ENCODE measurements at regions not wholly inside any gene's neighbourhood (a gene's known extent, or its start where the extent isn't known, plus 50 kb on each side); places are given as distances from the start of the nearest gene placed in this dataset.

DNA sequence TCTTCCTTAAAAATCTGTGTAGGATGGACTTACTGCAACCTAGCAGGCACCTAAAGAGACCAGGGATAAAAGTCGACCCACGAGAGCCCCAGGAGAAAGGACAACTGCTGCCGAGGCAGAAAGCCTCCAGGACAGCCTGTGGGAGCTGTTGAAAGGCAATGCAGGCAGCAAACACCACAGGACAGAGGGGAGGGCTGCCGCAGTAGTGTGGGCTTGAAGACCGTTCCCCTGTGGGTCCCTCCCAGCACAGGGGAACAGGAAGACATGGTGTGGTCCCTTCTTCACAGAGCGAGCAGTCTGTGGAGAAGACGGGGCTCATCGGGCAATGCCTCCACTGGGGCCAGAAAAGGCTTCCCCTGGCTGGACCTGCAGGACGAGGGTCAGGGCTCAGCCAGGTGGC lies 58.5 kb upstream of the GATA2 start (continued):
- TF ChIP-seq, protein P1, sequence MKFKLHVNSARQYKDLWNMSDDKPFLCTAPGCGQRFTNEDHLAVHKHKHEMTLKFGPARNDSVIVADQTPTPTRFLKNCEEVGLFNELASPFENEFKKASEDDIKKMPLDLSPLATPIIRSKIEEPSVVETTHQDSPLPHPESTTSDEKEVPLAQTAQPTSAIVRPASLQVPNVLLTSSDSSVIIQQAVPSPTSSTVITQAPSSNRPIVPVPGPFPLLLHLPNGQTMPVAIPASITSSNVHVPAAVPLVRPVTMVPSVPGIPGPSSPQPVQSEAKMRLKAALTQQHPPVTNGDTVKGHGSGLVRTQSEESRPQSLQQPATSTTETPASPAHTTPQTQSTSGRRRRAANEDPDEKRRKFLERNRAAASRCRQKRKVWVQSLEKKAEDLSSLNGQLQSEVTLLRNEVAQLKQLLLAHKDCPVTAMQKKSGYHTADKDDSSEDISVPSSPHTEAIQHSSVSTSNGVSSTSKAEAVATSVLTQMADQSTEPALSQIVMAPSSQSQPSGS (CRISPR knock-in tag; IDR thresholded peaks at IDR 0.05; ENCODE audit: borderline replicate concordance, low read depth), result no peak
- TF ChIP-seq ZNF416 (CRISPR knock-in tag; IDR thresholded peaks at IDR 0.05) (no peak), ZNF232 (CRISPR knock-in tag; IDR thresholded peaks at IDR 0.05) (no peak), CREM (CRISPR knock-in tag; IDR thresholded peaks at IDR 0.05) (no peak), SMAD4 (CRISPR knock-in tag; IDR thresholded peaks at IDR 0.05) (no peak), FOXP1 (CRISPR knock-in tag; IDR thresholded peaks at IDR 0.05; ENCODE audit: borderline replicate concordance) (no peak)
- TF ChIP-seq, protein P2, sequence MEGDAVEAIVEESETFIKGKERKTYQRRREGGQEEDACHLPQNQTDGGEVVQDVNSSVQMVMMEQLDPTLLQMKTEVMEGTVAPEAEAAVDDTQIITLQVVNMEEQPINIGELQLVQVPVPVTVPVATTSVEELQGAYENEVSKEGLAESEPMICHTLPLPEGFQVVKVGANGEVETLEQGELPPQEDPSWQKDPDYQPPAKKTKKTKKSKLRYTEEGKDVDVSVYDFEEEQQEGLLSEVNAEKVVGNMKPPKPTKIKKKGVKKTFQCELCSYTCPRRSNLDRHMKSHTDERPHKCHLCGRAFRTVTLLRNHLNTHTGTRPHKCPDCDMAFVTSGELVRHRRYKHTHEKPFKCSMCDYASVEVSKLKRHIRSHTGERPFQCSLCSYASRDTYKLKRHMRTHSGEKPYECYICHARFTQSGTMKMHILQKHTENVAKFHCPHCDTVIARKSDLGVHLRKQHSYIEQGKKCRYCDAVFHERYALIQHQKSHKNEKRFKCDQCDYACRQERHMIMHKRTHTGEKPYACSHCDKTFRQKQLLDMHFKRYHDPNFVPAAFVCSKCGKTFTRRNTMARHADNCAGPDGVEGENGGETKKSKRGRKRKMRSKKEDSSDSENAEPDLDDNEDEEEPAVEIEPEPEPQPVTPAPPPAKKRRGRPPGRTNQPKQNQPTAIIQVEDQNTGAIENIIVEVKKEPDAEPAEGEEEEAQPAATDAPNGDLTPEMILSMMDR (IDR thresholded peaks at IDR 0.05), result no peak

DNA sequence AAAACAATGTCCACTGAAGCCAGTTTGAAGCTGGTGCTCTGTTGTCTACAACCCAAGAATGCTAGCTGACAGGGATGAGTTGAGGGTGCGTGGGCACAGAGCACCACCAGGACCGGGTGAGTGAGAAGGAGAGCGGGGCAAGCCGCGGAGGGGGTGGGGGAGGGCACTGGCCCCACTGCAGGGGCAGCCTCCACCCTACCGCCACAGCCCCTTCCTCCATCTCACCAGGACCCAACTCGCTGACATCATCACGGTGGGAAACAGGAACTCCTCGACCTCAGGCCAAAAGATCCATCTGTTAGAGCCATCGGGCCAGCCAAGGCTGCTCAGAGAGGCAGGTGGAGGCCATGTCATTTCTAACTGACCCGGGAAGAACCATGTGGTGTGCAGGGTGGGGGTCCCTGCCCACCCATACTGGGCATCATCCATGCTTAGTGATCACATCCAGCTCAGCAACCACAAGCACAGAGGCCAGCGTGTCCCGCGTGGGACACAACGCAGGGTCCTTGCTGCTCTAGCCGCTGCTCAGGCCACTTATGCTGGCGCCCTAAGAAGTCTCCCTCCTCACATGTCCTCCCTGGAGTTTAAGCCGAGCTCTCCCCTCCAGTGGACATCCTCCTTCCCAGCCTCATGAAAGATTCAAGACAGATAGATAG lies 57.6 kb upstream of the GATA2 start:
- ChIA-PET POLR2A (no interaction called here), CTCF (interaction anchor here (1.1 to 3.0 kb wide), 4 partner anchors 22 to 58 kb away, joined by 3 to 15 read pairs (median 5); no protein-coding TSS in a partner anchor)
- peaks cover 27% of the 10 kb centered on the region for H3K27me3 Mint-ChIP-seq (ENCODE audit: low read depth)
- no peaks in the 10 kb centered on the region for H3K9me3 Mint-ChIP-seq
- no peak overlapping the region for H3K4me3 Mint-ChIP-seq
- peaks cover 20% of the 10 kb centered on the region for H3K4me1 Mint-ChIP-seq
- H3K36me3 Mint-ChIP-seq, result no peaks in the 10 kb centered on the region
- ATAC-seq (no peak), DNase-seq (ENCODE audit: low spot score) (no peak)
- H3K27ac Mint-ChIP-seq, result no peak overlapping the region
- no peak for TF ChIP-seq FOXJ3 (CRISPR knock-in tag; IDR thresholded peaks at IDR 0.05; ENCODE audit: borderline replicate concordance)
- TF ChIP-seq CBFB (CRISPR knock-in tag; IDR thresholded peaks at IDR 0.05; ENCODE audit: low read depth), result no peak
- no peak for TF ChIP-seq ZBTB21 (CRISPR knock-in tag; IDR thresholded peaks at IDR 0.05; ENCODE audit: borderline replicate concordance)
- TF ChIP-seq GABPB1 (CRISPR knock-in tag; IDR thresholded peaks at IDR 0.05), result no peak
- TF ChIP-seq SOX15 (CRISPR knock-in tag; IDR thresholded peaks at IDR 0.05), result no peak
- TF ChIP-seq MYBL2 (CRISPR knock-in tag; IDR thresholded peaks at IDR 0.05), result no peak
- no peak for TF ChIP-seq ZNF263 (CRISPR knock-in tag; IDR thresholded peaks at IDR 0.05; ENCODE audit: low read depth)
- no peak for TF ChIP-seq RORB (CRISPR knock-in tag; IDR thresholded peaks at IDR 0.05)

DNA sequence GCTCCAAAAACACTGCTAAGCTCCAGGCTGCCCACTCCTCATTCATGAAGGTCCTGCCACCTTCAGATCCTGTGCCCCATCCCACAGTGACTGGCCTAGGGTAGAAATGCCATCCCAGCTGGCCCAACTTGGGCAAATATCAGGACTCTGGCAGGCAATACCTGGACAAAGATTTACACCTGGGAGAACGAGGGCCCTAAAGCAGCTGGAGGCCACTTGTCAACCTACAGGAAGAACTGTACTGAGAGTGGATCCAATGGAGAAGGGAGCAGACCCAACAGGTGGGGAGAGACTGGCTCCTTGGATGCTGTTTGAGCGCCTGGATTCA lies 57.1 kb upstream of the GATA2 start:
- peaks cover 20% of the 10 kb centered on the region for H3K4me1 Mint-ChIP-seq
- H3K9me3 Mint-ChIP-seq, result no peaks in the 10 kb centered on the region
- no peak for ATAC-seq
- H3K36me3 Mint-ChIP-seq, result no peaks in the 10 kb centered on the region
- CTCF ChIA-PET, result interaction anchor here (1.1 to 3.0 kb wide), 4 partner anchors 23 to 59 kb away, joined by 3 to 15 read pairs (median 5); no protein-coding TSS in a partner anchor
- POLR2A ChIA-PET, result no interaction called here
- no peak overlapping the region for H3K4me3 Mint-ChIP-seq
- peaks cover 27% of the 10 kb centered on the region for H3K27me3 Mint-ChIP-seq (ENCODE audit: low read depth)
- no peak overlapping the region for H3K27ac Mint-ChIP-seq
- DNase-seq (ENCODE audit: low spot score), result no peak
- TF ChIP-seq ZNF263 (CRISPR knock-in tag; IDR thresholded peaks at IDR 0.05; ENCODE audit: low read depth) (no peak), CREB1 (CRISPR knock-in tag; IDR thresholded peaks at IDR 0.05) (no peak), ZNF138 (CRISPR knock-in tag; conservative IDR thresholded peaks at IDR 0.05) (no peak), FOXP1 (CRISPR knock-in tag; IDR thresholded peaks at IDR 0.05; ENCODE audit: borderline replicate concordance) (no peak), TEAD1 (CRISPR knock-in tag; IDR thresholded peaks at IDR 0.05) (no peak), ZNF416 (CRISPR knock-in tag; IDR thresholded peaks at IDR 0.05) (no peak), OVOL2 (CRISPR knock-in tag; IDR thresholded peaks at IDR 0.05; ENCODE audit: borderline replicate concordance) (no peak), ATF1 (CRISPR knock-in tag; IDR thresholded peaks at IDR 0.05) (no peak), PRRX2 (CRISPR knock-in tag; IDR thresholded peaks at IDR 0.05) (no peak), SMAD3 (CRISPR knock-in tag; IDR thresholded peaks at IDR 0.05; ENCODE audit: borderline replicate concordance) (no peak)
- TF ChIP-seq, protein P3, sequence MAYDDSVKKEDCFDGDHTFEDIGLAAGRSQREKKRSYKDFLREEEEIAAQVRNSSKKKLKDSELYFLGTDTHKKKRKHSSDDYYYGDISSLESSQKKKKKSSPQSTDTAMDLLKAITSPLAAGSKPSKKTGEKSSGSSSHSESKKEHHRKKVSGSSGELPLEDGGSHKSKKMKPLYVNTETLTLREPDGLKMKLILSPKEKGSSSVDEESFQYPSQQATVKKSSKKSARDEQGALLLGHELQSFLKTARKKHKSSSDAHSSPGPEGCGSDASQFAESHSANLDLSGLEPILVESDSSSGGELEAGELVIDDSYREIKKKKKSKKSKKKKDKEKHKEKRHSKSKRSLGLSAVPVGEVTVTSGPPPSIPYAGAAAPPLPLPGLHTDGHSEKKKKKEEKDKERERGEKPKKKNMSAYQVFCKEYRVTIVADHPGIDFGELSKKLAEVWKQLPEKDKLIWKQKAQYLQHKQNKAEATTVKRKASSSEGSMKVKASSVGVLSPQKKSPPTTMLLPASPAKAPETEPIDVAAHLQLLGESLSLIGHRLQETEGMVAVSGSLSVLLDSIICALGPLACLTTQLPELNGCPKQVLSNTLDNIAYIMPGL (CRISPR knock-in tag; IDR thresholded peaks at IDR 0.05), result no peak
- TF ChIP-seq, protein P4, sequence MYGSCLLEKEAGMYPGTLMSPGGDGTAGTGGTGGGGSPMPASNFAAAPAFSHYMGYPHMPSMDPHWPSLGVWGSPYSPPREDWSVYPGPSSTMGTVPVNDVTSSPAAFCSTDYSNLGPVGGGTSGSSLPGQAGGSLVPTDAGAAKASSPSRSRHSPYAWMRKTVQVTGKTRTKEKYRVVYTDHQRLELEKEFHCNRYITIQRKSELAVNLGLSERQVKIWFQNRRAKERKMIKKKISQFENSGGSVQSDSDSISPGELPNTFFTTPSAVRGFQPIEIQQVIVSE (CRISPR knock-in tag; IDR thresholded peaks at IDR 0.05; ENCODE audit: borderline replicate concordance), result no peak
- TF ChIP-seq, protein P5, sequence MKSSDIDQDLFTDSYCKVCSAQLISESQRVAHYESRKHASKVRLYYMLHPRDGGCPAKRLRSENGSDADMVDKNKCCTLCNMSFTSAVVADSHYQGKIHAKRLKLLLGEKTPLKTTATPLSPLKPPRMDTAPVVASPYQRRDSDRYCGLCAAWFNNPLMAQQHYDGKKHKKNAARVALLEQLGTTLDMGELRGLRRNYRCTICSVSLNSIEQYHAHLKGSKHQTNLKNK (CRISPR knock-in tag; IDR thresholded peaks at IDR 0.05), result no peak
- TF ChIP-seq, protein P6, sequence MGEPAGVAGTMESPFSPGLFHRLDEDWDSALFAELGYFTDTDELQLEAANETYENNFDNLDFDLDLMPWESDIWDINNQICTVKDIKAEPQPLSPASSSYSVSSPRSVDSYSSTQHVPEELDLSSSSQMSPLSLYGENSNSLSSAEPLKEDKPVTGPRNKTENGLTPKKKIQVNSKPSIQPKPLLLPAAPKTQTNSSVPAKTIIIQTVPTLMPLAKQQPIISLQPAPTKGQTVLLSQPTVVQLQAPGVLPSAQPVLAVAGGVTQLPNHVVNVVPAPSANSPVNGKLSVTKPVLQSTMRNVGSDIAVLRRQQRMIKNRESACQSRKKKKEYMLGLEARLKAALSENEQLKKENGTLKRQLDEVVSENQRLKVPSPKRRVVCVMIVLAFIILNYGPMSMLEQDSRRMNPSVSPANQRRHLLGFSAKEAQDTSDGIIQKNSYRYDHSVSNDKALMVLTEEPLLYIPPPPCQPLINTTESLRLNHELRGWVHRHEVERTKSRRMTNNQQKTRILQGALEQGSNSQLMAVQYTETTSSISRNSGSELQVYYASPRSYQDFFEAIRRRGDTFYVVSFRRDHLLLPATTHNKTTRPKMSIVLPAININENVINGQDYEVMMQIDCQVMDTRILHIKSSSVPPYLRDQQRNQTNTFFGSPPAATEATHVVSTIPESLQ (CRISPR knock-in tag; IDR thresholded peaks at IDR 0.05), result no peak
- TF ChIP-seq, protein P7, sequence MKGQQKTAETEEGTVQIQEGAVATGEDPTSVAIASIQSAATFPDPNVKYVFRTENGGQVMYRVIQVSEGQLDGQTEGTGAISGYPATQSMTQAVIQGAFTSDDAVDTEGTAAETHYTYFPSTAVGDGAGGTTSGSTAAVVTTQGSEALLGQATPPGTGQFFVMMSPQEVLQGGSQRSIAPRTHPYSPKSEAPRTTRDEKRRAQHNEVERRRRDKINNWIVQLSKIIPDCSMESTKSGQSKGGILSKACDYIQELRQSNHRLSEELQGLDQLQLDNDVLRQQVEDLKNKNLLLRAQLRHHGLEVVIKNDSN (CRISPR knock-in tag; IDR thresholded peaks at IDR 0.05), result no peak

Data from WTC11 (cell line).